H9 (cell line): ENCODE measurements at regions not wholly inside any gene's neighbourhood (a gene's known extent, or its start where the extent isn't known, plus 50 kb on each side); places are given as distances from the start of the nearest gene placed in this dataset.

ENCODE experiments used
- DNase-seq: peaks from one replicate; pipeline ENCODE4 v3.0.0-alpha.2; 2017
- H2AFZ ChIP-seq: one replicate; pipeline ENCODE4 v1.6.1; 2013; ENCODE audit warnings: mild to moderate bottlenecking, low read length, control low read depth, moderate library complexity
- H2AK5ac ChIP-seq: 2 replicates; pipeline ENCODE4 v1.6.1; 2013; ENCODE audit warnings: low read length, control low read depth, mixed read lengths; ENCODE audit not compliant: insufficient read length
- H2BK120ac ChIP-seq: one replicate; pipeline ENCODE4 v1.6.1; 2013; ENCODE audit warnings: low read depth, mild to moderate bottlenecking, low read length, control low read depth, inconsistent platforms; ENCODE audit not compliant: poor library complexity, severe bottlenecking
- H2BK12ac ChIP-seq: 2 replicates; pipeline ENCODE4 v1.6.1; 2013; ENCODE audit warnings: low read length, control low read depth, mixed read lengths, low read depth; ENCODE audit not compliant: insufficient read length
- H2BK15ac ChIP-seq: 2 replicates; pipeline ENCODE4 v1.6.1; 2013; ENCODE audit warnings: low read depth, low read length, control low read depth
- H2BK20ac ChIP-seq: one replicate; pipeline ENCODE4 v1.6.1; 2013; ENCODE audit warnings: low read depth, mild to moderate bottlenecking, low read length, control low read depth, inconsistent platforms; ENCODE audit not compliant: poor library complexity, severe bottlenecking
- H2BK5ac ChIP-seq: 2 replicates; pipeline ENCODE4 v1.6.1; 2013; ENCODE audit warnings: low read length, control low read depth, mixed read lengths; ENCODE audit not compliant: insufficient read length
- H3K14ac ChIP-seq: 2 replicates; pipeline ENCODE4 v1.6.1; 2013; ENCODE audit warnings: low read length, control low read depth; ENCODE audit not compliant: insufficient read depth
- H3K18ac ChIP-seq: 2 replicates; pipeline ENCODE4 v1.6.1; 2013; ENCODE audit warnings: low read depth, mild to moderate bottlenecking, mixed read lengths, low read length, control low read depth; ENCODE audit not compliant: insufficient read length
- H3K23ac ChIP-seq: 2 replicates; pipeline ENCODE4 v1.6.1; 2013; ENCODE audit warnings: low read length, control low read depth, mixed read lengths, low read depth; ENCODE audit not compliant: insufficient read length
- H3K23me2 ChIP-seq: 2 replicates; pipeline ENCODE4 v1.6.1; 2013; ENCODE audit warnings: low read depth, mild to moderate bottlenecking, mixed read lengths, low read length, control low read depth; ENCODE audit not compliant: insufficient read length, poor library complexity, severe bottlenecking
- H3K27ac ChIP-seq: 2 replicates; pipeline ENCODE4 v1.5.1; 2013; ENCODE audit warnings: low read length, control low read depth, mixed read lengths, low read depth; ENCODE audit not compliant: insufficient read length
- H3K27me3 ChIP-seq: 2 replicates; pipeline ENCODE4 v1.6.1; 2013; ENCODE audit warnings: low read length, control low read depth, inconsistent platforms; ENCODE audit not compliant: insufficient read depth
- H3K4ac ChIP-seq: 2 replicates; pipeline ENCODE4 v1.6.1; 2013; ENCODE audit warnings: low read depth, mild to moderate bottlenecking, control low read depth, inconsistent platforms, low read length, moderate library complexity
- H3K4me1 ChIP-seq: 2 replicates; pipeline ENCODE4 v1.6.1; 2013; ENCODE audit warnings: low read length, control low read depth, inconsistent platforms; ENCODE audit not compliant: insufficient read depth
- H3K4me2 ChIP-seq: 2 replicates; pipeline ENCODE4 v1.6.1; 2013; ENCODE audit warnings: low read length, control low read depth, mixed read lengths; ENCODE audit not compliant: insufficient read length, insufficient read depth
- H3K56ac ChIP-seq: 2 replicates; pipeline ENCODE4 v1.6.1; 2013; ENCODE audit warnings: low read depth, mild to moderate bottlenecking, mixed read lengths, low read length, control low read depth; ENCODE audit not compliant: insufficient read length
- H3K79me1 ChIP-seq: 2 replicates; pipeline ENCODE4 v1.6.1; 2013; ENCODE audit warnings: low read depth, mild to moderate bottlenecking, moderate library complexity, low read length, control low read depth, inconsistent platforms; ENCODE audit not compliant: insufficient read depth, poor library complexity, severe bottlenecking
- H3K79me2 ChIP-seq: 2 replicates; pipeline ENCODE4 v1.6.1; 2013; ENCODE audit warnings: low read length, control low read depth, inconsistent platforms; ENCODE audit not compliant: insufficient read depth
- H3K9ac ChIP-seq: 2 replicates; pipeline ENCODE4 v1.6.1; 2013; ENCODE audit warnings: low read length, control low read depth, mixed read lengths; ENCODE audit not compliant: insufficient read length; ENCODE audit errors: extremely low read depth
- H3K9me3 ChIP-seq: one replicate; pipeline ENCODE4 v1.6.1; 2013; ENCODE audit warnings: low read depth, low read length, inconsistent platforms; ENCODE audit not compliant: control insufficient read depth
- H3T11ph ChIP-seq: one replicate; pipeline ENCODE4 v1.6.1; 2013; ENCODE audit warnings: mild to moderate bottlenecking, low read length, control low read depth, inconsistent platforms
- H4K20me1 ChIP-seq: one replicate; pipeline ENCODE4 v1.6.1; 2013; ENCODE audit not compliant: control insufficient read depth, insufficient read length, insufficient read depth
- H4K5ac ChIP-seq: 2 replicates; pipeline ENCODE4 v1.6.1; 2013; ENCODE audit warnings: low read depth, mild to moderate bottlenecking, mixed read lengths, low read length, control low read depth; ENCODE audit not compliant: insufficient read length
- H4K8ac ChIP-seq: replicated peaks from 2 replicates; pipeline ENCODE4 v1.6.1; 2013; ENCODE audit warnings: low read length, control low read depth, mixed read lengths, low read depth; ENCODE audit not compliant: insufficient read length
- H4K91ac ChIP-seq: 2 replicates; pipeline ENCODE4 v1.6.1; 2013; ENCODE audit warnings: low read depth, mild to moderate bottlenecking, moderate library complexity, mixed read lengths, low read length, control low read depth; ENCODE audit not compliant: insufficient read length
- H3K27ac Mint-ChIP-seq, 3 experiments: 2 replicates in 2 of 3; 3 replicates in 1 of 3; pipeline ENCODE4 v1.8.0; 2020 to 2021; ENCODE audit warnings: mixed read lengths in 3 of 3, mild to moderate bottlenecking in 1 of 3, moderate library complexity in 1 of 3
- H3K27me3 Mint-ChIP-seq: 2 replicates; pipeline ENCODE4 v1.8.0; 2021; ENCODE audit warnings: low read depth, mild to moderate bottlenecking, moderate library complexity, mixed read lengths
- H3K36me3 Mint-ChIP-seq, 3 experiments: 2 replicates in 2 of 3; 3 replicates in 1 of 3; pipeline ENCODE4 v1.8.0; 2020 to 2021; ENCODE audit warnings: low read depth in 3 of 3, mixed read lengths in 3 of 3; ENCODE audit not compliant: insufficient read depth in 1 of 3
- H3K4me1 Mint-ChIP-seq, 2 experiments: 2 replicates each; pipeline ENCODE4 v1.8.0; 2020; ENCODE audit warnings: mixed read lengths in 2 of 2
- H3K4me3 Mint-ChIP-seq, 2 experiments: 2 replicates in 1 of 2; 3 replicates in 1 of 2; pipeline ENCODE4 v1.8.0; 2020 to 2021; ENCODE audit warnings: mild to moderate bottlenecking in 2 of 2, mixed read lengths in 2 of 2, moderate library complexity in 1 of 2
- H3K9me3 Mint-ChIP-seq, 2 experiments: 2 replicates in 1 of 2; 3 replicates in 1 of 2; pipeline ENCODE4 v1.8.0; 2020; ENCODE audit warnings: mild to moderate bottlenecking in 2 of 2, mixed read lengths in 2 of 2, moderate library complexity in 1 of 2
- CTCF ChIP-seq: fragments of 200-600 bp; sonication (generic); conservative IDR thresholded peaks from 3 replicates; pipeline ENCODE4 v1.8.0; 2021; ENCODE audit warnings: antibody characterized with exemption, mild to moderate bottlenecking
- WGBS: extraction: QIAGEN DNeasy Blood & Tissue Kit; methylation state at CpG from one replicate; pipeline ENCODE4 v1.1.7; 2013; ENCODE audit warnings: missing lambda C conversion rate, low lambda C conversion rate, mixed read lengths; ENCODE audit not compliant: insufficient read length; ENCODE audit errors: extremely low coverage; 5-methylcytosine and 5-hydroxymethylcytosine counted together

GRCh38 chr2:71742953-71743601 lies 289.7 kb downstream of the DYSF start:
- Histone ChIP-seq H4K20me1 (no peaks in the 10 kb centered on the region), H2AFZ (no peak overlapping the region), H3K14ac (no peak overlapping the region), H2BK120ac (no peak overlapping the region), H2BK15ac (no peak overlapping the region), H3K4ac (no peak overlapping the region), H2BK12ac (no peak overlapping the region), H3K79me1 (no peaks in the 10 kb centered on the region), H2BK20ac (no peak overlapping the region), H3K79me2 (no peaks in the 10 kb centered on the region), H3K18ac (peak overlapping the region; percentile 48), H3K9ac (no peak overlapping the region), H3K23me2 (no peaks in the 10 kb centered on the region), H2BK5ac (no peak overlapping the region), H3K4me1 (peaks cover under 1% of the 10 kb centered on the region; the same call in 1 of the 2 replicates), H3K4me2 (no peak overlapping the region), H2AK5ac (no peak overlapping the region), H4K5ac (no peak overlapping the region), H3K56ac (no peak overlapping the region), H3K27me3 (no peaks in the 10 kb centered on the region), H3T11ph (no peak overlapping the region), H4K8ac (no peak overlapping the region), H3K27ac (no peak overlapping the region), H3K23ac (no peak overlapping the region), H3K9me3 (no peaks in the 10 kb centered on the region), H4K91ac (no peak overlapping the region)
- no peak for TF ChIP-seq CTCF
- no peaks in the 10 kb centered on the region; the same call in none of the 2 replicates for H3K27me3 Mint-ChIP-seq
- WGBS = no CpG with 5 or more reads among the region's 16 CpGs
- H3K9me3 Mint-ChIP-seq = peaks cover 7 to 8% of the 10 kb centered on the region in 2 experiments; a peak in 3 of 5 replicates
- 0 out of 4 replicates have a peak, but pooled peaks cover 0 to 5% of the 10 kb centered on the region in 2 experiments for H3K4me1 Mint-ChIP-seq
- no peak for DNase-seq
- no peak overlapping the region for H3K4me3 Mint-ChIP-seq
- H3K27ac Mint-ChIP-seq = no peak overlapping the region
- H3K36me3 Mint-ChIP-seq = no peaks in the 10 kb centered on the region; a peak in 1 of 7 replicates
